ENCODE measurements at regions not wholly inside any gene's neighbourhood (a gene's known extent, or its start where the extent isn't known, plus 50 kb on each side); places are given as distances from the start of the nearest gene placed in this dataset.

DNA sequence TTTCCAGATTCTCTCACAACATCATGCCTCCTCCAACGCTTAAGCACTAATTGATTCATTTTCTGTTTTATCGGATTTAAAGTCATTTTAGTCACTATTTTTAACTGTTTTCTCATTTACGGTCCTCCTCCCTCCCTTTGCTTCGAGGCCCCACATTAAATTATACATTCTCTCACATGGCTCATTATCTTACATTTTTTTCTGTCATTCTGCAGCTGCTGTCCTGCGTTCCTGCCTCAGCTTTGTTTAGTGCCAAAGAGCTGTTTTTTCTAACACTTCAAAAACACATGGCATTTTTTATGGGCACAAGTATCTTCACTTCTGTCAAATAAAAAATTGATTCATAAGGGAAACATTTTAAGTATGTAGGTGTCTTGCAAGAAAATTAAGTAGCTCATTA lies 130.1 kb upstream of the FST start:
- Mint-ChIP-seq H3K9me3 (no peaks in the 10 kb centered on the region), H3K4me1 (no peaks in the 10 kb centered on the region), H3K36me3 (no peaks in the 10 kb centered on the region), H3K27me3 (peaks cover 3% of the 10 kb centered on the region), H3K4me3 (no peak overlapping the region), H3K27ac (no peak overlapping the region)
- DNase-seq, result no peak

DNA sequence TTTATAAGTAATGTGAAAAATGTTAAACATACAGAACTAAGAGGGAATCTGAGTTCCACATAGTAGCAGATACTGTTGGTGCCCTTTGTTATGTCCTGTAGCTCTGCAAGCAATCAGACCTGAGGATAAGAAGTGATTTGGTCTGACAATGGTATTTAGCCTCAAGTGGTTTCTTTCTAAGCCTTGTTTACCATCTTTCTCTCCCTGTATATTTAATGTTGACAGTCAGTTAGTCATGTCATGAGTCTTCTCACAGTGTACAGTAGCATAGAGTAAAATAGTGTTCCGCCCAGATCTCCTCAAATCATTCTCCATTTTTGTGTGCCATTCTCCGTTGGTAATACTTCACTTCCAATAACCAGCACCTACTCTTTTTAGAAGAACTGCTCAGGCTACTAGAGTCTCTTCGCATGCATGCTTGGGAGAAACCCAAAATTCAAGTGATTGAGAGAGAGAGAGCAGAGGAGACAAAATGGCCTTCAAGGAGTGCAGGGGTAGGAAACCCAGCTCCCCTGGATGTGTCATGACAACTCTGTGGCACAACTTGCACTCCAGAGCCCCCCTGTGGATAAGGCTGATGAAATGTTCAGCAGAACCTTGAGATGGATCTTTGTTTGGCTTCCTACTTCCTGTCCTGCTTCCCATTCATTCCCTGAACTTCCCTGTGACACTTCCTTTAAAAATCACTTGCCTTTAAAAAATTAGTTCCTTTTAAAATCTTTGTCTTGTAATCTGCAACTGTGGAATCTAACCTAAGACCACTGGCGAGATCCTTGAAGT lies 129.2 kb upstream of the FST start:
- no peak for DNase-seq
- Mint-ChIP-seq H3K27ac (no peak overlapping the region), H3K27me3 (peaks cover 4% of the 10 kb centered on the region), H3K9me3 (no peaks in the 10 kb centered on the region), H3K4me3 (no peak overlapping the region), H3K4me1 (no peaks in the 10 kb centered on the region), H3K36me3 (no peaks in the 10 kb centered on the region)

DNA sequence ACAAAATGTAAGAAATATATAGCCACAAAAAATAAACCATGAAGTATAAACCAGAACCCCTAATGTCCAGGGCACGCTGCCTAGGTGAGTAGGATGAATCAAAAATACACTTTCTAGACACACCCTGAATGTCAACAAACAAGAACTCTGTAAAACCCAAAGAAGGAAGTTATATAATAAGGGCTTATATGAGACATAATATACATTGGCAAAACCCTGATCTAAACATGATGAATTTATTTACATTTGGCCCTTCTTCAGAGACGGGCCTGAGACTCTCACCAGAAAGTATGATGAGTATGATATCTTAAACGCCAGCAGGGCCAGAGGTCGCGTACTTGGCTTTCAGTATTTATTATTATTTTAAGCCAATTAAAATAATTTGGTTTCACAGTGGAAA lies 125.1 kb upstream of the FST start:
- no peaks in the 10 kb centered on the region for H3K9me3 Mint-ChIP-seq
- peaks cover 4% of the 10 kb centered on the region for H3K27me3 Mint-ChIP-seq
- no peaks in the 10 kb centered on the region for H3K36me3 Mint-ChIP-seq
- no peak overlapping the region for H3K27ac Mint-ChIP-seq
- H3K4me3 Mint-ChIP-seq, result no peak overlapping the region
- no peak for DNase-seq
- peaks cover 2% of the 10 kb centered on the region for H3K4me1 Mint-ChIP-seq

DNA sequence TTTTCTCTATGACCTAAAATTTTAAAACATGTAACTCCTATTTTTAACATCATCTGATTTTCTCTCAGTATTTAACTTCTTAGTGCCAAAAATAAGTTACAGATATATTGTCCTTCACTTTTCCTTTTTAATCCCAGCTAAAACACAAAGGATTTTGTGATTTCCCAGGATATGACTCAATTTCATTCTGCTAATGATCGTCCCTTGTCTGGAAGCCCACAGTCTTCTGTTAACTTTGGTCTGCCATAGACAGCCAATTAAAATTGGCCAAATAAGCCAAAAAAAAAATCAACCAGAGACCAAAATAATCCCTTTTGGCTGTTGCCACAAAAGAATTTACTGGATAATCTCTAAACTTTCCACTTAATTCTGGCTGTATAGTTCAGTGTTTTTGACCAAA lies 124.5 kb upstream of the FST start:
- DNase-seq, result no peak
- H3K27ac Mint-ChIP-seq, result no peak overlapping the region
- H3K36me3 Mint-ChIP-seq, result no peaks in the 10 kb centered on the region
- no peaks in the 10 kb centered on the region for H3K9me3 Mint-ChIP-seq
- peaks cover 2% of the 10 kb centered on the region for H3K4me1 Mint-ChIP-seq
- H3K27me3 Mint-ChIP-seq, result peaks cover 4% of the 10 kb centered on the region
- no peak overlapping the region for H3K4me3 Mint-ChIP-seq

DNA sequence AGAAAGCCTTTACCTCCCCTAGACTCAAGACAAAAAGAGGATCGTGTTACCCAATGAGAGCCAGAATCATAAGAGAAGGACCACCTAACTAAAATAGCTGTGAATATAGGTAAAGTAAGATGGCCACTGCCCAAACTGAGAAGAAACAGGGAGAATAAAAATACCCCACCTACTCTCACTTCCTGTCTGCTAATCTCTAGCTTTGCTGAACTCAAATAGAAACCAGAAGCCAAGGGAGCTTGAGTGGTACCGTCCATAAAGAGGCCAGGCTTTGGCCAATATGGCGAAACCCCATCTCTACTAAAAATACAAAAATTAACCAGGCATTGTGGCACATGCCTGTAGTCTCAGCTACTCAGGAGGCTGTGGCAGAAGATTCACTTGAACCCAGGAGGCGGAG lies 123.0 kb upstream of the FST start:
- Mint-ChIP-seq H3K4me1 (peaks cover 2% of the 10 kb centered on the region), H3K36me3 (no peaks in the 10 kb centered on the region), H3K9me3 (no peaks in the 10 kb centered on the region), H3K4me3 (no peak overlapping the region), H3K27ac (no peak overlapping the region), H3K27me3 (peaks cover 7% of the 10 kb centered on the region)
- no peak for DNase-seq

DNA sequence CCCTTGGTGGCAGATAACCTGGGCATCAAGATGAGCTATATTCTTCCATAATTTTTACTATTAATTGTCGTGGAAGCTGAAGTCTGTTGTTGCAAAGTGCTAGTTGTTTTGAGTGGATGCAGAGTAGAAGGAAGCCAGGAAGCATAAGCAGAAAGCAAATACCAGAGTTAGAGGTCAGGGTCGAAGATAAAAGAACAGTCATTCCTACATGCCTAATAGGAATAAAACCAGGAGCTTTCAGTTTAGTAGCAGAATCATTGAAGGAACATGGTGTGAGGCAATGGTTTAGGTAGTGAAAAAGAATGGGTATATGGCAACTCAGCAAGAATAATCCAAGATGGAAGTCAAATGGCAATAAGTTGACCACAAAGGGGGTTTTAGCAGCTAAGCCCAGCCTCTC lies 121.6 kb upstream of the FST start:
- Mint-ChIP-seq H3K27me3 (peaks cover 7% of the 10 kb centered on the region), H3K36me3 (no peaks in the 10 kb centered on the region), H3K4me3 (no peak overlapping the region), H3K27ac (no peak overlapping the region), H3K9me3 (no peaks in the 10 kb centered on the region), H3K4me1 (peaks cover 2% of the 10 kb centered on the region)
- no peak for DNase-seq

DNA sequence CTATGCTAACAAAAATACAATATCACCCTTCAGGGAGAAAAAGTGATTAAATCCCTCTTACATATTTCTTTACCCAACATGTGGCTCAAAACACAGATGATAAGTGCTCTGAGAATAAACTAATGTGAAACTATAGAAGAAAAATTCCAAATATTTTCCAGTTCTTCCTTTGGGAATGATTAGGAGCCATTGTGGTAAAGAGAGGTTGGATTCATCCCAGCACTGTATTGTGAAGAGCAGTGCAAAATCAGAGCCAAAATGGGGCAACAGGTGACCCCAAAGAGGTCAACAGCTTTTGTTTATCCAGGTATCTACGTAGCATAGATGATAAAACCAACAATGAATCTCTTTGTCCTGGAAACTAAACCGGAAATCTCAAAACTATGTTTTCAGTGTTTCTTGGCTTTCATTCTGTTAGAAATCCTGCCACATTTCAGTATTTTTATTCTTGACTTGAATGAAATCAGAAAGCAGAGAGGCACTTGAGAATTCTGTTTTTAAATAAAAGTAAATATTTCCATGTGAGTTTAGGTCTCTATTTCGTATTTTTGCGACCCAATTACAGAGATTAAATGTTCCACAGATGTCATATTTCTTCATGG lies 120.4 kb upstream of the FST start:
- no peaks in the 10 kb centered on the region for H3K36me3 Mint-ChIP-seq
- H3K27ac Mint-ChIP-seq, result no peak overlapping the region
- H3K4me1 Mint-ChIP-seq, result peaks cover 2% of the 10 kb centered on the region
- H3K27me3 Mint-ChIP-seq, result peaks cover 7% of the 10 kb centered on the region
- no peaks in the 10 kb centered on the region for H3K9me3 Mint-ChIP-seq
- DNase-seq, result no peak
- no peak overlapping the region for H3K4me3 Mint-ChIP-seq

DNA sequence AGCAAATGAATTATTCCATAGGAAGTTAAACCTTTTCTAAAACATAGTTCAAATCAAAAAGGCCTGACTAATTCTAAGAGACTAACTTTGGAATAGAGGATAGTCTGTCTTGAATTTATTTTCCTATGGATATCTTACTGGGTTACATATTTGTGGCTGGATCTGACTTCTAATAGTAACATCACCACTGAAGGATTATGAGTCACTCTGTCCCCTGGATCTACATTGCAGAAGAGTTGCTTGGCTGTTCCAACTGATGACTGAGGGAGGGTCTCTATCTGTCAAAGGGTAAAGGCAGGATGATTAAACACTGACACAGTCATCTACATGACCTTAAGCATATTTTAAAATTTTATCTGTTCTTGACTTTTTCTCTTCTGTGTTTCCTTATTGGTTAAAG lies 119.6 kb upstream of the FST start:
- DNase-seq, result no peak
- no peak overlapping the region for H3K27ac Mint-ChIP-seq
- no peak overlapping the region for H3K4me3 Mint-ChIP-seq
- peaks cover 2% of the 10 kb centered on the region for H3K4me1 Mint-ChIP-seq
- no peaks in the 10 kb centered on the region for H3K9me3 Mint-ChIP-seq
- H3K36me3 Mint-ChIP-seq, result no peaks in the 10 kb centered on the region
- H3K27me3 Mint-ChIP-seq, result peaks cover 3% of the 10 kb centered on the region

DNA sequence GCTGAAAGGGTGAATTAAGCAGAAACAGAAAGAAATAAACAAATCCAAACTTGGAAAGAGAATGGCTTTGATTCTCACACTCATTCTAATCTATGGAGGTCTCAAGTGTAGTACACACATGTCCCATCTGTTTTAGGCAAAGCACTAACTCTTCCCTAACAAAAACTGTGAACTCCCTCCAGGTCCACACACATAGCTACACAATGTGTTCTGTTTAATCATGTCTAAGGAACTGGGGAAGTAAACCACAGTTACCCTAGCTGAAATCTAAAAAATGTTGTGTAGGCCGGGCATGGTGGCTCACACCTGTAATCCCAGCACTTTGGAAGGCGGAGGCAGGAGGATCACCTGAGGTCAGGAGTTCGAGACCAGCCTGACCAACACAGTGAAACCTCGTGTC lies 118.7 kb upstream of the FST start:
- H3K4me3 Mint-ChIP-seq, result no peak overlapping the region
- no peak overlapping the region for H3K27ac Mint-ChIP-seq
- no peaks in the 10 kb centered on the region for H3K9me3 Mint-ChIP-seq
- no peak for DNase-seq
- peaks cover 10% of the 10 kb centered on the region for H3K27me3 Mint-ChIP-seq
- H3K36me3 Mint-ChIP-seq, result no peaks in the 10 kb centered on the region
- peaks cover 2% of the 10 kb centered on the region for H3K4me1 Mint-ChIP-seq

DNA sequence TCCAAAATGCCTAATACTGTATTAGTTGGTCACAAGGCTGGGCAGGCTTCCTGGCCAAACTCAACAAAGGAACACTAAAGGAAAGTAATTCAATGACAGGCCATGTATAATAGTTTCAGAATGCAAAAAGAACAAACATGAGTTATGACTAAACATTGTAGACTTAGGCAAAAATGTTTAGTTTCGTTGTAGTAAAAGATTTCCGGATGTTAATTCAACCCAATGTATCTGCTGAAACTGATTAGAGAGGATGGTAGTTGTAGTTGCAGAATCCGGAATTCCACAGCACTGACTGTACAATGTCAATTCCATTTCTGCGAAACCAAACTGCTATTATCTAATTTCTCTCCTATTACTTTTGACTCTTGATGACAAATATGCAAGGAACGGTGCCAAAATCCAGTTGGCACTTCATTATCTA lies 117.9 kb upstream of the FST start:
- H3K27ac Mint-ChIP-seq, result no peak overlapping the region
- no peak for DNase-seq
- no peaks in the 10 kb centered on the region for H3K36me3 Mint-ChIP-seq
- peaks cover 15% of the 10 kb centered on the region for H3K27me3 Mint-ChIP-seq
- no peak overlapping the region for H3K4me3 Mint-ChIP-seq
- no peaks in the 10 kb centered on the region for H3K9me3 Mint-ChIP-seq
- H3K4me1 Mint-ChIP-seq, result no peaks in the 10 kb centered on the region

DNA sequence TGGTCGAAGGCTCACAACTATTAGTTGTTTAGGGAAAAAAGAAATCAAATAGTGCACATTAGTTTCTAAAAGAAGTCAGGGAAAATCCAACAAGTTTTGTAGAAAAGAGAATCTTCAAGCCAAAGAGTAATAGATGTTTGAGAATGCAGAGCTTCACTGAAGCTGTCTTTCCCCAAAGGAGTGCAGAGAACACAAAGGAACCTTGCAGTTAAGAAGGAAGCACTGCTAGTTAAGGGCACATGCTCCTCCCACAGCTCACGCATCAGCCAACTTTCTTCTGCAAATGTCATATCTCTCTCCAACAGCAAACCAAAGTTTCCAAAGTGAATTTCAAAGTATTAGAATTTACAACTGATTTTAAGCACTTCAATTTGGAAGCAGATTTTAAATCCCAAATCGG lies 116.4 kb upstream of the FST start:
- Mint-ChIP-seq H3K9me3 (no peaks in the 10 kb centered on the region), H3K4me1 (no peaks in the 10 kb centered on the region)

DNA sequence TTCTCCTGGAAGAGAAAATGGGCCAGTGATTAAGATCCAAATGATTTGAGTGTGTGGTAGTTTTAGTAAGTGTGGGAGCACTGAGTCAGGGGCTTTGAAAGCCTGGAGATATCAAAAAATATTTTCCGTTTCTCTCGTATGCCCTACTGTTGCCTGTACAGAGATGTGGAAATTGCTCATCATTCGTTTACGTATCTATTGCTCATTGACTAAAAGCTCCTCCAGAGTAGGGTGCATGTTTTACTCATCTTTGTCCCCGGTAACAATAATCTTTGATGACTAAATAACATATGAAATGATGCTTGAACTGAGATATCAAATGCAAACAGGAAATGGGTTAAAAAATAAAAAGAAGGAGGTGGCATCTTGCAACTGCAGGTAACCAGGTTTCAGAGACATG lies 114.2 kb upstream of the FST start:
- Mint-ChIP-seq H3K4me3 (no peak overlapping the region), H3K27me3 (peaks cover 22% of the 10 kb centered on the region)
- no peak for DNase-seq

More for the DNA sequence above, 116.4 kb upstream of the FST start:
- Mint-ChIP-seq H3K36me3 (no peaks in the 10 kb centered on the region), H3K27ac (no peak overlapping the region), H3K4me3 (no peak overlapping the region), H3K27me3 (peaks cover 15% of the 10 kb centered on the region)
- no peak for DNase-seq

DNA sequence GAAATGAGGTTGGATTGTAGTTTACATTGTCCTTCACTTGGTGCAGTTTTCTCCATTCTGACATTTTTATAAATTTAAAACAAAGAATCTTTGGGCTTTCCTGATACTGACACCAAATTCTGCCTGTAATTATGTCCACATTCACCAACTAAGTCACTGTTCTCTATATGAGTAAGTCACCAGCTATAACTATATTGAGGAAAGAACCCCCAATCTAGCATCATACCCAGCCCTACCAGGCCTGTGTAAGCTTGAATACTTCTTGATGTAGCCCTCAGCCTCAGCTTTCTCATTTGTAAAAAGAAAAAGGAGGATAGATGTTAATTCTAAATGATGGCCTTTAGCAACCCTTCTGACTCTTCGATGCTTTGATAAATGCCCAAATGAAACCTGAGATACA lies 112.7 kb upstream of the FST start:
- peaks cover 19% of the 10 kb centered on the region for H3K27me3 Mint-ChIP-seq
- no peaks in the 10 kb centered on the region for H3K36me3 Mint-ChIP-seq
- H3K4me3 Mint-ChIP-seq, result no peak overlapping the region
- H3K9me3 Mint-ChIP-seq, result no peaks in the 10 kb centered on the region
- DNase-seq, result no peak
- no peaks in the 10 kb centered on the region for H3K4me1 Mint-ChIP-seq
- no peak overlapping the region for H3K27ac Mint-ChIP-seq

More for the DNA sequence above, 114.2 kb upstream of the FST start:
- H3K27ac Mint-ChIP-seq, result no peak overlapping the region
- no peaks in the 10 kb centered on the region for H3K4me1 Mint-ChIP-seq
- no peaks in the 10 kb centered on the region for H3K9me3 Mint-ChIP-seq
- no peaks in the 10 kb centered on the region for H3K36me3 Mint-ChIP-seq

DNA sequence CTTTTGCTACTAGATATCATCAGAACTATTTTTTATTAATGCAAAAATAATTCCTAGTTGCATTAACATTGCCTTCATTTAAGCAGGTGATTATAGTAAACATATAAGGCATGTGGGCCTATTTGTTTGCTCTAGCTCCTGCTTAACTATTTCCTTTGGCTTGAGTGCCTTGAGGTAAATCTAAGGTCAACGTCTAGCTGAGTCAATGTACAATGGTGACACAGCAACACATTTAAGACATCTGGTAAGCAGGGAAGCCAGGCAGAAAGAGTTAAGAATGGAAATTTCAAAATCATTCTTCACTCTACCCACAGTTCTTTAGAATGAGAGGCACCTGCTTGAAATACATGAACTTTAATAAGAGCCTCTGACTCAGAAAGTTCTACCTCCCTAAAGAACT lies 111.9 kb upstream of the FST start:
- Mint-ChIP-seq H3K9me3 (no peaks in the 10 kb centered on the region), H3K27ac (no peak overlapping the region), H3K27me3 (peaks cover 19% of the 10 kb centered on the region), H3K4me1 (no peaks in the 10 kb centered on the region), H3K36me3 (no peaks in the 10 kb centered on the region), H3K4me3 (no peak overlapping the region)
- no peak for DNase-seq

DNA sequence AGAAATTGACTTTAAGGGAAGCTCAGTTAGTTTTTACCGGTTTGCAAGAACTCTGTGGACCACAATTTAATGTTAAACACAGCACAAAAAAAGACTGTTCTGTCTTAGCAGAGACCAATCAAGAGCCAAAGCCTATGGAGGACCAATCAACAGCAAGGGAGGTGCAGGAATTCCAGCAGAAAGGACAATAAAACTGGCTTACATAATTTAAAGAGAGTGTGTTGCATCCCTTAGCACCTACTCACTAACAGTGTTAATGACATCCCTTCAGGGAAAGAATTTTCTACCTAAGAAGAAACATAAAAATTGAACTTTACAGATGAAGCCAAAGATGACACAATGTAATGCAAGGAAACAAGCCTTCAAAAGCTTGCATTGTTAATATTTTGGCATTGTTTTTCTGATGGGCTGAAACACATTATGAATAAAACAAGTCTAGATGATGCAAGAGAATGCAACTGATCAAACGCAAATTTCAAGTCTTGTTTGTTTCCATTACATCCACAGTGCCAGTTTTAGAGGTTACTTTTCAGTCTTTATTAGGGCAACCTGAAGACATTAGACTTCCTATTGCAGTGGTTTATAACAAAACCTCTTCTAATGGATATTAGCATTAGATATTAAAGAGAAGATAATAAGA lies 111.3 kb upstream of the FST start:
- Mint-ChIP-seq H3K36me3 (no peaks in the 10 kb centered on the region), H3K27me3 (peaks cover 19% of the 10 kb centered on the region), H3K4me3 (no peak overlapping the region), H3K27ac (no peak overlapping the region), H3K9me3 (no peaks in the 10 kb centered on the region), H3K4me1 (peaks cover 4% of the 10 kb centered on the region)
- no peak for DNase-seq

DNA sequence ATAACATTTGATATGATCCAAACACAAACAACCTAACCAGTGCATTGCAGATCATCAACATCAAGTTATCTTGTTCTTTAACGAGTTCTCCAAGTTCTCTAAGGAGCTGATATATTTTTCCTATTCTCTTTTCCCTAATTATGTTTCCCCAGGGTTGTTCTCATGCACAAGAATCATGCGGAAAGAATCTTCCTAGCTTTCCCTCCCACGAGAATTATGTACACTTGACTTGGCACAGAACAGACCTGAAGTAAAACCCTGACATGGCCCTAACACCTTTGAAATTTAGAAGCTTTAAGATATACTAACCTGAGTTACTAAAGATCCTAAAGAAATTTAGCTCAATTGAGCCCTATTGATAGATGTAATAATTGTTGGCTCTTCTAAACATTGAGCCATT lies 110.7 kb upstream of the FST start:
- peaks cover 19% of the 10 kb centered on the region for H3K27me3 Mint-ChIP-seq
- H3K36me3 Mint-ChIP-seq, result no peaks in the 10 kb centered on the region
- DNase-seq, result no peak
- peaks cover 4% of the 10 kb centered on the region for H3K4me1 Mint-ChIP-seq
- H3K27ac Mint-ChIP-seq, result no peak overlapping the region
- no peaks in the 10 kb centered on the region for H3K9me3 Mint-ChIP-seq
- H3K4me3 Mint-ChIP-seq, result no peak overlapping the region

Data from activated naive CD8-positive, alpha-beta T cell treated with anti-CD3 and anti-CD28 coated beads for 36 hours (primary cell).